ENCODE measurements at regions not wholly inside any gene's neighbourhood (a gene's known extent, or its start where the extent isn't known, plus 50 kb on each side); places are given as distances from the start of the nearest gene placed in this dataset.

DNA sequence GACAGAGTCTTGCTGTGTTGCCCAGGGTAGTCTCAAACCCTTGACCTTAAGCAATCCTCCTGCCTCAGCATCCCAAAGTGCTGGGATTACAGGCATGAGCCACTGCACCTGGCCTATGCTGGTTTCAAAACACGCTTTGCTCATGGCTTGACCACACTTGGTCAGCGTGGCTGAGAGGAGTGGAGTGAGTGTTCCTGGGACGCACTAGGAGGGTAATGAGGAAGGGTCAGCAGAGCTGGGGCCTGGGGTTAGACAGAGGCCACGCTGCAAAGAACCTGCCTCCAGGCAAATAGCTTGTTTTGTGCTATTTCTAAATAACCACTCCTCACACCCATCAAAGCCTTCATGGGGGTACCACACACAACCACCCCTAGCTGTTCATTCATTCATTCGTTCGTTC, 77.9 kb upstream of the TOX2 start:
- no peak for DNase-seq (ENCODE audit: low read depth)
- H3K4me3 ChIP-seq (ENCODE audit: low read depth, low read length): no peak overlapping the region
- TF ChIP-seq, protein P1, sequence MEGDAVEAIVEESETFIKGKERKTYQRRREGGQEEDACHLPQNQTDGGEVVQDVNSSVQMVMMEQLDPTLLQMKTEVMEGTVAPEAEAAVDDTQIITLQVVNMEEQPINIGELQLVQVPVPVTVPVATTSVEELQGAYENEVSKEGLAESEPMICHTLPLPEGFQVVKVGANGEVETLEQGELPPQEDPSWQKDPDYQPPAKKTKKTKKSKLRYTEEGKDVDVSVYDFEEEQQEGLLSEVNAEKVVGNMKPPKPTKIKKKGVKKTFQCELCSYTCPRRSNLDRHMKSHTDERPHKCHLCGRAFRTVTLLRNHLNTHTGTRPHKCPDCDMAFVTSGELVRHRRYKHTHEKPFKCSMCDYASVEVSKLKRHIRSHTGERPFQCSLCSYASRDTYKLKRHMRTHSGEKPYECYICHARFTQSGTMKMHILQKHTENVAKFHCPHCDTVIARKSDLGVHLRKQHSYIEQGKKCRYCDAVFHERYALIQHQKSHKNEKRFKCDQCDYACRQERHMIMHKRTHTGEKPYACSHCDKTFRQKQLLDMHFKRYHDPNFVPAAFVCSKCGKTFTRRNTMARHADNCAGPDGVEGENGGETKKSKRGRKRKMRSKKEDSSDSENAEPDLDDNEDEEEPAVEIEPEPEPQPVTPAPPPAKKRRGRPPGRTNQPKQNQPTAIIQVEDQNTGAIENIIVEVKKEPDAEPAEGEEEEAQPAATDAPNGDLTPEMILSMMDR (IDR thresholded peaks at IDR 0.05; ENCODE audit: low read depth, low read length, missing control alignments): no peak

DNA sequence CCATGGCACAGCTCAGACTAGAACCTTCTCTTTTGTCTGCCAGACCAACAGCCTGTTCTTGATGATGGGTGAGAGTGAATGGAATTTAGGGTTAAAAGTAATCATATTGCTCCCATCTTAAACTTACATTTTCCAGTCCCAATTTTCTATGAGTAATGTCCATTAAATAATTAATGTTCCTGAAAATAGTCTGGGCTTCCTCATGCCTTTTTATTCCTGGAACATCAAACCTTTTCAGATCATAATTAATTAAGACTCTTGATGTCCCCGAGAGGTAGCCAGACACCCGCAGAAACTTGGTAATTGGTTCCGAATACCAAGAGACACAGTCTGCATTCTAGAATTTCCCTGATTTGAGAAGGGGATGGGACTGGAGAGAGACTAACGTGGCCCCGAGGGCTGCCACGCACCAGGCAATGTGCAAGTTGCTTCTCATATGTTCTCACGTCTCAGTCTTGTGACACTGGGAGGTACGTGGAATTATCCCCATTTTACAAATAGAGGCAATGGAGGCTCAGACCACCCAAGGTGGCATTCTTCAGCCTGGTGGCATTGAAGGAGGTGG, 78.6 kb upstream of the TOX2 start:
- DNase-seq (ENCODE audit: low read depth): no peak
- TF ChIP-seq, protein P1 (IDR thresholded peaks at IDR 0.05; ENCODE audit: low read depth, low read length, missing control alignments): no peak
- H3K4me3 ChIP-seq (ENCODE audit: low read depth, low read length): no peak overlapping the region

DNA sequence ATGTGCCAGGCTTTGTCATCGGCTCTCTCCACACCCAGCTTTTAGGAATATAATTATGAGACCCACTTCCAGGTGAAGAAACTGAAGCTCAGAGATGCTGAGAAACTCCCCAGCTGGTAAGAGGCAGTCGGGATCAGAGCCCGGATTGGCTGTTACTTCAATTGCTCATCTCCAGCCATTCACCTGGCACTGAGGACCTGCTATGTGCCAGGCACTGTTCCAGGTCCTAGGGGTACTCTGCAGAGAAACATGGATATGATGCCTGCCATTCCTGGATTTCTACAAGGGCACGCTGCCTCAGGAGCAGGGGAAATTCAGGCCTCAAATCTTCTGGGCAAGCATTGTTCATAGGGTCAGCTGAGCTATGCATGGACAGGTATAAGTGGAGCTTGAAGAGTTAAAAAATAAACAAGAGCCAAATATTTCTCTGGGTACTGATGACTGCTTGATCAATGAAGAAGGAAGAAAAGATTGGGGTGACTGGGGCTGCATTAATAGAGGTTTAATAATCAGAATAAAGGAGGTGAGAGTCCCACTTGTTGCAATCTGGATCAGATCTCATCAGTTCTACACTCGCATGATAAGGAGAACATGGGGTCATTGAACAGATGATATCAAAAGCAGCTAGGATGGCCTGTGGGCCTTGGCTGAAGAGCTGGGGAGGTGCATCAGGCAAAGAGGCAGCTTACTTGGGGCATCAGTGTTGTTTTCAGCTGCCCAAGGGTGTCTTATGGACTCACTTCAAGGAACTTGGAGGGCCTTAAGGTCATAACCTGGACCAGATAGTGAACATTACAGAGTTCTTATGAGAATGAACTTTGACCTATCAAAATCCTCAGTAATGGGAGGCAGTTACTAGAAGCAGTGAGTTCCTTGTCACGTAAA, 80.9 kb upstream of the TOX2 start:
- H3K4me3 ChIP-seq (ENCODE audit: low read depth, low read length): no peak overlapping the region
- no peak for DNase-seq (ENCODE audit: low read depth)
- TF ChIP-seq, protein P1 (IDR thresholded peaks at IDR 0.05; ENCODE audit: low read depth, low read length, missing control alignments): no peak

DNA sequence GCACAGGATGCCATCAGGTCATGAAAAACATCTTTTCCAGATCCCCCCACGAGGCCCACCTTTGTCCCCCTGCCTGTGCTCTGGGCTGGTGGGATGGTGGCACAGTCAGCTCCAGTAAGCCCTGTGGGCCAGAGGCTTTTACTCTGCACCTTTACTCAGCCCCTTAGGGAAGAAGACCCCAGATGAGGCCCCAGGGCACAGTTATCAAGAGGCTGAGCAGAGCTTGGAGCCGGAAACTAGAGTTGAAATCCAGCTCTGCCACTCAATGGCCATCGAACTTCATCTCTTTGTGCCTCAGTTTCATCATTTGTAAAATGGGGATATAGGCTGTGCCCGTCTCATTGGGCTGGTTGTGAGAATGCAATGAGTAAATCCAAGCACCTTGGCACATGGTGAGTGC, 81.7 kb upstream of the TOX2 start:
- TF ChIP-seq, protein P1 (IDR thresholded peaks at IDR 0.05; ENCODE audit: low read depth, low read length, missing control alignments): no peak
- H3K4me3 ChIP-seq (ENCODE audit: low read depth, low read length): no peak overlapping the region
- no peak for DNase-seq (ENCODE audit: low read depth)

DNA sequence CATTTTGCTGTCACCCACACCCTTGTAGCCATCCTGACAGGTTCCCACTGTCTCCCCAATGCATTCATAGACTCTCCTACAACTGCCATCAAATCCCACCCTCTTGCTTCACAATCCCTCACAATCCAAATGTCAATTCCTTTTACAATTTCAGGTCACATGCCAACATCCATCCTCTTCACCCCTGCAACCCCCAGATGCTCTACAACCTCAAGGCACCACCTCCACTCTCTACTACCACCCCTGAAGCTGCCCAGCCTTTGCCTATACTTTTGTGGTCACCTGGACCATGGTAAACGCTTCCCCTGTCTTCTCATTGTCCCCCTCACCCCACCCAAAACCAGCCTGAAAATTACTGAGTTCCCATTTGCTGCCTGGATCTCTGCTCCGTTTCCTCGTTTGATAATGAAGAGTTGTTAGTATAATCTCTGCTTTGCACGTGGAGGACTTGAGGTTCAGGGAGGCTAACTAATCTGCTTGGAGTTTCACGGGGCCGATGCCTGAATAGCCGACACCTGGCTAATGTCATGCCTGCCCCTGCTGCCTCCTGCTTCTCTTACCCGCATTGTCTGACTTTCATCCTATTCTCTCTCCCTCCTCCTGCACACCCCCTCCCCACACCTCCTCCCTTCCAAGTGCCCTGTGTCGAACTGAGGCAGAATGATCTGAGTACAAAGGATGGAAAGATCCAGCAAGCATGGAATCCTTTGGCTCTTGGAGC, 82.4 kb upstream of the TOX2 start:
- H3K4me3 ChIP-seq (ENCODE audit: low read depth, low read length): no peak overlapping the region
- DNase-seq (ENCODE audit: low read depth): no peak
- TF ChIP-seq, protein P1 (IDR thresholded peaks at IDR 0.05; ENCODE audit: low read depth, low read length, missing control alignments): no peak

DNA sequence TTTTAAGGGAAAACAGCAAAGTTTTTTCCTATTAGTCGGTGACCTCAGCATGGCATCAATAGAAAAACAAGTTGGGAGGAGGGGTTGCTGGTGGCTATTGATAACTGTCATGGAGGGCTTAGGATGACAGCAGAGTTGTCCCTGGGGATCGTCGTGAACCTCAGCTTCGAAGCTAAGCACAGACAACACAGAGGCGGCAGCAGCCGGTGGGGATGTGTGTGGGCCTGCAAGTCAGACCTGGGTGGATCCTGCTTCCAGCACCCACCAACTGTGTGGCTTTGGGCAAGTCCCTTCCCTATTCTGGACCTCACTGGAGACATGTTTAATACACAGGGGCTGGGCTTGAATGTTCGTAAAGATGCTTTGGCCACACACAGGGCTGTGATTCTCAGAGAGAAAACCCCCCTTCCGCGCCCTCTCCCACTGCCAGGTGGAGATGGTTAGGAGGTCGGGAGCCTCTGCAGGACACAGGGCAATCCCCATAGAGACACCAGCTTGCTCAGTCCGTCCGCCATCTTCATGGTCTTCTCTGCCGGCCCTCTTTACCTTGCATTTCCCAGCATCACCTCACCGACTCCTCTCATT, 83.1 kb upstream of the TOX2 start:
- TF ChIP-seq, protein P1 (IDR thresholded peaks at IDR 0.05; ENCODE audit: low read depth, low read length, missing control alignments): no peak
- H3K4me3 ChIP-seq (ENCODE audit: low read depth, low read length): no peak overlapping the region
- DNase-seq (ENCODE audit: low read depth): no peak

All from GM12864 (cell line).